GM21447 (cell line): ENCODE measurements at regions not wholly inside any gene's neighbourhood (a gene's known extent, or its start where the extent isn't known, plus 50 kb on each side); places are given as distances from the start of the nearest gene placed in this dataset.
"Not testable (repeated sequence)": the region's sequence is repeated elsewhere in the genome, so short reads cannot be mapped to it uniquely, and the experiment has no call there.

Source experiments
- ATAC-seq: cut with Tn5 transposase; IDR thresholded peaks from one replicate; pipeline ENCODE4 v1.9.1; 2021; ENCODE audit not compliant: unreplicated experiment

DNA sequence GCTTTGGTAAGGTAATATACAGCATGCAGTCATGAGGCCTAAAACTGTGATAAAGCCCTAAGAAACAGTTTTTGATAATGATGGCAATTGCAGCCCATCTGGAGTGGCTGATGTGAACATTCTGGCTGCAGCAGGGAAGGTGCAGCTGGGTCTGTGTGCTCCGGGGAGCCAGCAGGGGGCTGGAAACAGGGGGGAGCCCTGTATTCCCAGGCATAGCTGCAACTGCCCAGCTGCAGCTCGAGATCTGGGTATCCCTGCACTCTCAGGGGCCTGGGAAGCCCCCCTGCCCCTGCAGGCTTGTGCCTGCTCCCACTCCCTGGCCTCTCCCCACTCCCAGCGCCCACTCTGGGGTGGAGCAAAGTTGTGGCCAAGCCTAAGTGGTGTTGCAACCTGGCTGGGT is 95.6 kb downstream of the RRAGB start:
- no peak for ATAC-seq

DNA sequence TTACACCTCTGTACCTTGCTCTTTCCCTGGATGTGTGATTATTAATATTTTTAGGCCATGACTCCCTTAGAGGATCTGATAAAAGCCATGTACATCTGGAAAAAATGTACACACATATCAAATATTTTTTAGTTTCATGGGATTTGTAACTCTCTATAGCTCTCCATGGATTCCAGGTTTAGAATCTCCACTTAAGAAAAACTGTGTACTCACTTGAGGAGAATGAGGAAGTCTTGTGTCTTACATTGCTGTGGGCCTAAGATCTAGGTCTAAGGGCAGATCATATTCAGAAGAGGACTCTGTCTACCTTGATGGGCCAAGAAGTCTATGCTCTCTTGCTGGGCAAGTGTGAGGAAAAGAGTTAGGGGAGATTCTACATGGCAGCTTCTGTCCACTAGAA is 98.0 kb downstream of the RRAGB start:
- ATAC-seq: no peak

DNA sequence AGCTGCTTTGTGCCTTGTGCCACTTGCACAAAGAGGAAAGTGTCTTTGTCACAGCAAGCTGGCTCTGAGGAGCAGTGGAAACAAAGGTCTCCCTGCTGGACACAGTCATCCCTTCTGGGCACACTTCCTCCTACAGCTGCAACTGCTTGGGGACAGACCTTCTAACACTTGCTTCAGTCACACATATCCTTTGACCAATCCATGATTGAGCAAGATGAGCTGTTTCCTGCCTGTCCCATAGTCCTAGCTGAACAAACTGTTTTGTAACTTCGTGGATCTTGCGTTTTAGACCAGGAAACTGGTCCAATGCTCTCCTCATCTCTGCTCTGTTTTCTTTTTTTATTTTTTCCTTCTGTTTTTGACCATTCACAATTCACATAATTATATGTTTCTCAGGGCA is 98.5 kb downstream of the RRAGB start:
- ATAC-seq: no peak

DNA sequence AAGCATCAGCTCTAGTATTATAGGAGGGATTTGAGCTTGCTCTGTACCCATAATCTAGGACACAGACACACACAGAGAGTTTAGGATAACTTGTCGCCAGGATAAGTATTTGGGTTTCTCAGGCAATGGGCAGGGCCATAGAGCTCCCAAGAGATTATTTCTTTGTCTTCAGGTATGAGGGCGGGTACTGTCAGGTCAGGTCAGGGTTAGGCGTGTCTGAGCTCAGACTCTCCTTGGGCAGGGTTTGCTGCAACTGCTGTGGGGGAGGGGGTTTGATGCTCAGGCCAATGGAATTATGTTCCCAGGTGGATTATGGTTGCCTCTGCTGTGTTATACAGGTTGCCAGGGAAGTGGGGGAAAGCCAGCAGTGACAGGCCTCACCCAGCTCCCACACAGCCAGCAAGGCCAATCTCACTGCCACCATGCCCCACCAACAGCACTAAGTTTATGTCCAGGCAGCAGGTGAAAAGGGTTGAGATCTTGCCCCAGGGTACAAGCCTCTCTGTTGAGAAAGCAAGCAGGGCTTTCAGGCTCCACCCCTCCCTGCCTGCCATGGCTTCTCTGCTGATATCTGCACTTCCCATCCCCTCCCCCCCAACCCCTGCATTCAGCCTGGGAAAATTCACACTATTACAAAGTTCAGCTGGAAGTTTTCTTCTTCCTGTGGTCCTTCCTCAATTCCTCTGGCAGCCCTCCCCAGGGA is 101.3 kb downstream of the RRAGB start:
- no peak for ATAC-seq

DNA sequence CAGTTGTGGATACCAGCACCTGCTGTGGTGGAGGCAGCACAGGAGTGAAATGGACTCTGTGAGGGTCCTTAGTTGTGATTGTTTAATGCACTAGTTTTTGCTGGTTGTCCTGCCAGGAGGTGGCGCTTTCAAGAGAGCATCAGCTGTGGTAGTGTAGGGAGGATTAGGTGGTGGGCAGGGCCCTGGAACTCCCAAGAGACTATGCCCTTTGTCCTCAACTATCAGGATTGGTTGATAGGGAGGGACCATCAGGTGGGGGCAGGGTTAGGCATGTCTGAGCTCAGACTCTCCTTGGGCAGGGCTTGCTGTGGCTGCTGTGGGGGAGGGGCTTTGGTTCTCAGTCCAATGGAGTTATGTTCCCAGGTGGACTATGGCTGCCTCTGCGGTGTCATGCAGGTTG is 121.9 kb downstream of the RRAGB start:
- no peak for ATAC-seq

DNA sequence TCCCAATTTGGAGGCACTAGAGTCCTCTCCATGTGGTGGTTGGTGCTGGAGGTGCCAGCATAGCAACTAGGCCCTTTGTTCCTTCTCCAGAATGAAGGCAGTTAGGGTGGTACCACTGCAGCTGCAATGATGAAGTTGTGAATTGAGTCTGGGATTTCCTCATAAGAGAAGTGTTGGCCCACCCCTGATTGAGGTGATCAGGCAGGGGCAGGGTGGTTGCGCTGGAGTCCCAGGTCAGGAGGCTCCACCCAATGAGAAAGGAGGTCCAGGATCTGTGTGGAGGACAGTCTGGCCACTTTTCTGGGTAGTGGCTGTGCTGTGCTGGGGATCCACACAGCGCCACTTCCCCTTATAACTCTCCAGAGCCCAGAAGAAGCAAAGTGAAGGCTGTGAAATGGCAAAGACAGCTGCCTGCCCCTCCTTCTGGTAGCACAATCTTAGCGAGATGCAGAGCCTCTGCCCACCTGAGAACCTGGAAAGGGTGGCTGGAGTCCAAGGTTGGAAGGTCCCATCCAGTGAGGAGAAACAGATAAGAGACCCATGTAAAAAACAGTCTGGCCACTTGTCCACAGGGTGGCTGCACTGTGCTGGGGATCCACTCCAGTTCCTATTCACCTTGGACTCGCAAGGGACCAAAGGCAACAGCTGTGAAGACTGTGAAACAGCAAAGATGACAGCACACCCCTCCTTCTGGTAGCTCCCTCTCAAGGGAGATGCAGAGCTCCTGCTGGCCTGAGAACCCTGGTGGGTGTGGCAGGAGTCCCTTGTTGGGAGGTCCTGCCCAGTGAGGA is 124.6 kb downstream of the RRAGB start:
- ATAC-seq: no peak

DNA sequence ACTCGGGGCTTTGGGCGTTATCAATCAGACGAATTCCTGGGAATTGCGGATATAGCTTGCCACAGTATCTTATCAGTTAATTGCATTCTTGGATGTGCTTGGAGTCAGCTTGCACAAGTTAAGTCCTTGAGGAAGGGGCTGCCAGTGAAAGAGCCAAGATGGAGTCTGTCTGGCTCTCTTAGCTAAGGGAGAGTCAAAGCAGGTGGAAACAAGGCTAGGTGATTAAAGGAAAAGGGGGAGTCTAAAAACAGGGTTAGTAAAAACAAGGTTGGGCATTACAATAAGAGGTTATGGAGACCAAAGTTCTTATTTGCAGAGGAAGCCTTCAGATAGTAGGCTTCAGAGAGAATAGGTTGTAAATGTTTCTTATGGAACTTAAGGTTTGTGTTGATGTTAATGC is 149.2 kb downstream of the RRAGB start:
- ATAC-seq: not testable (repeated sequence)

DNA sequence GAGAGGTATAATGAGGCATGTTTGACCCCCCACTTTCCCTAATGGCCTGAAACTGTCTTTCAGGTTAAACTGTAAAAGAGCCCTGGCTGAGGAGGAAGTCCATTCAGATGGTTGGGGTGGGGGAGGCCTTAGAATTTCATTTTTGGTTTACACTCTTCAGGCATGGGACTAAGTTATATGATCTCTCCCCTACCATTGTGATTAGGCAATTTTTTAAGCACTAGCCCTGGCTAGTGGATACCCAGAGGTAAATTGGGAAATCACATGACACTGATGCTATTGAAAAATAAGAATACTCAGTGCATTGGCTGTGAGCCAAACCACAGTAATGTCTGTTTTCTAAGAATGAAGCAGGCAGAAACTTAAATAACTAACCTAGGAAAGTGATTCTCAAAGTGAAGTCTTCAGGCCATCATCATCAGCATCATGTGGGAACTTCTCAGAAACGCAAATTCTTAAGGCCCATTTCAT is 149.7 kb downstream of the RRAGB start:
- ATAC-seq: peak; percentile 81

DNA sequence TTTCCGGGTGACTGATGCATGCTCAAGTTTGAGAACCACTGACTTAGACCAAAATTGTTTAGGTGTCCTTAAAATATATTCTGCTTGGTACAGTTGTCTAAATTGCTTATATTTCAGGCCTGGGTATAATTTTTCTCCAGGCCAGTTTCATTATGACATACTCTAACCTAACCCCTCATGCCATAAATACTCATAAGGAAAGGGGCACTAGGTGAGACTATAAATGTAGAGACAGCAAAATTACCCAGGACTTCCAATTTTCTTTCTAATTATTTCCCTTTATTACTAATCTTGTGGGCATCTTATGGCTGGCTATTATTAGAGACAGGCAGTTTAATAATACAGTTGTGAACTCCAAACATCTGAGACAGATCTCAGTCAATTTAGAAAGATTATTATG is 150.2 kb downstream of the RRAGB start:
- peak; percentile 58 for ATAC-seq

DNA sequence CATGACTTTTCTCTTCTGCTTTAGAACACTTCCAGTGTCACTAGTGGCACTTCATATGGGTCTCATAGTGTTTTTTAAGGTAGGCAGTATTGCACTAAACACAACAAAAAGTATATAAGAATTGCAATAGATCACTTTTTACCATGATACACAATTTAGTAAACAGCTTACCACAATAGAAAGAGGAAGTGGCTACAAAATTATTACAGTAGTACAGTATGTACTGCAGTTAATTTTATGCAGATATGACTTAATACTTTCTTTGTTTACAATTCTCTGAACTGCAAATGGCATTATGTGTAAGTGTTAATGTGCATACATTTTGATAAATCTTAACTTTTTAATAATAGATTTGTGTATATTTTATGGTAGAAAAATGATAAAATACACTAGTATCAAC is 157.3 kb downstream of the RRAGB start:
- no peak for ATAC-seq

DNA sequence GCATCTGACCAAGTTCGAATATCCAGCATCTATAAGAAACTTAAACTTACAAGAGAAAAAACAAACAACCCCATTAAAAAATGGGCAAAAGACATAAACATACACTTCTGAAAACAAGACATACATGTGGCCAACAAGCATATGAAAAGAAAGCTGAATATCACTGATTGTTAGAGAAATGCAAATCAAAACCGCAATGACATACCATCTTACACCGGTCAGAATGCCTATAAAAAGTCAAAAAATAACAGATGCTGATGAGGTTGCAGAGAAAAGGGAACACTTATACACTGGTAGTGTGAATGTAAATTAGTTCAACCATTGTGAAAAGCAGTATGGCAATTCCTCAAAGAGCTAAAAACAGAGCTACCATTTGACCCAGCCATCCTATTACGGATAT is 166.0 kb downstream of the RRAGB start:
- not testable (repeated sequence) for ATAC-seq

DNA sequence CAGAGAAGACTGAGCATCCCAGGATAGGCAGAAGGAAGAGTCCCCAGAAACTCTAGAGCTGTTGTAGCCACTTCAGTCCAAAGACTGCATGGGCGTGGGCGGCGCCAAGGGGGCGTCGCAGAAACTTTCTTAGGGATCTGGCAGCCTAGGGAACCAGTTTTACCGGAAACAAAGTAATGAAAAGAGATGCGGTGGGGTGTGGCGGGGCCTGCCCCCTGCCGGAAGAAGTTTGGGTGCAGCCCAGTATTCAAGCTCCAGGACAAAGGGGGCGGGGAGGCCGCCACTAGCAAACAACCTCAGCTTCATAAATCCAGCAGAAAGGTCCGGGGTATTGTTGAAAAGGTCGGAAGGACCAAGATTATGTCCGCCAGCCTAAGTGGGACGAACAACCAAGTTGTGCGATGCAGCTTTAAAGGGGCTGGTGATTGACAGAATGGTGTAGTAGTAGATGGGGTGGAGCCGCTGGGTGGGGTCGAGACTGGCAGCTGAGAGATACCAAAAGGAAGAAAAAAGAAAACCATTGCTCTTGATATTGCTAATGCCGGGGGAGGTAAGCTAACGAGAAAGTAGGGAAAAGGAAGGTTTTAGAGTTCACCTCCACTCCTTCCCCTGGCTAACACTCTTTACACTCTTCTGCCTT is 190.5 kb downstream of the RRAGB start:
- peak; percentile 78 for ATAC-seq

DNA sequence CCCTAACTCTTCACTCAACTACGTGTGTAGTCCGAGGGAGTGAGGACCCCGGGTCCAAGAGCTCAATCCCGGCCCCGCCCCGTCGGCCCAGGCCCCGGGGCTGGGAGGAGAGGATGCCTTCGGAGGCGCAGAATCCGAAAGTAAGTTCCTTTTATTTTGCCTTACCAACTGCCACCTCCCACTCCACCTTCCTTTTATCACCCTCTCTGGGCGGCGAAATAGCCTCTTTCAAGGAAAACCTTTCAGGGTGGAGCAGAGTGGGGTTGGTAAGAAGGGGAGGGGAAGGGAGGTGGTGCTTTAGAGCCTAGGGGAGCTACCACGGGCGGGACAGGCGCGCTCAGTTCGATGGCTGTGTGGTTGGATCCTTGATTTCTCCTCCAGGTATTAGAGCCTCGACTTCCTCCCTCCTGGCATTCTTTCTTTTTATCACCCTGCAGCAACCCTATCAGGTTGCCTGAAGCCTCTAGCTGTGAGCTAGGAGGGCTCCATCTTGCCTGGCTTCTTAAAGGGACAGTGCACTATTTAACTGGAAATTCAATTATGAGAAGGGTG is 191.2 kb downstream of the RRAGB start:
- peak; percentile 63 for ATAC-seq

DNA sequence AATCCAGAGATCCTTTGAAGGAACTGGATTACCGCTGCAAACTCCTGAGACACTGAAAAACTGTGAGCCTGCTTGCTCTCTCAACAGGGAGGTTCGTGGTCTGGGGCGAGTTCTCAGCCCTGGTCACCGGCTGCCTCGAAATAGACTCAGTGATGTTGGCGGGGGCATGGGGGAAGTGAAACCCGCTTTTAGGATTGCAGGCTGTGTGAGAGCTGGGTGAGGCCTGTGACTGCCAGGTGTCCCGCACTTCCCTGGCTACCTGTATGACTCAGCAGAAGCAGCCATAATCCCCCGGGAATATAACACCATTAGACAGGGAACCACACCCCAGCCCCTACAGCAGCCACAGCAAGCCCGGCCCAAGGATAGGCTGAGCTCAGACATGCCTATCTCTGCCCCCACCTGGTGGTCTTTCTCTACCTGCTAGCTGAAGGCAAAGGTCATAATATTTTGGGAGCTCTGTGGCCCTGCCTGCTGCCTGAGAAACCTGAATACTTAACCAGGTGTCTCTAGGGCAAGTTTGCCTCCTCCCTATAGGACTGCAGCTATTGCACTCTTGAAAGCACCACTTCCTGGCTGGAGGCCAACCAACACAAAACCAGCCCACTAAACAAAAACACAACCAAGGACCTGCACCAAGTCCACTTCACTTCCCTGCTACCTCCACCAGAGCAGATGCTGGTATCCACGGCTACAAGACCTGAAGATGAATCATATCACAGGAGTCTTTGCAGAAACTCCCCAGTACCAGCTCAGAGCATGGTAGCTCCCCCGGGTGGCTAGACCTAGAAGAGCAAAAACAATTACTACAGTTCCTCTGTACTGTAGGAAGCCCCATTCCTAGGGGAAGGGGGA is 202.0 kb downstream of the RRAGB start:
- ATAC-seq: peak; percentile 93

DNA sequence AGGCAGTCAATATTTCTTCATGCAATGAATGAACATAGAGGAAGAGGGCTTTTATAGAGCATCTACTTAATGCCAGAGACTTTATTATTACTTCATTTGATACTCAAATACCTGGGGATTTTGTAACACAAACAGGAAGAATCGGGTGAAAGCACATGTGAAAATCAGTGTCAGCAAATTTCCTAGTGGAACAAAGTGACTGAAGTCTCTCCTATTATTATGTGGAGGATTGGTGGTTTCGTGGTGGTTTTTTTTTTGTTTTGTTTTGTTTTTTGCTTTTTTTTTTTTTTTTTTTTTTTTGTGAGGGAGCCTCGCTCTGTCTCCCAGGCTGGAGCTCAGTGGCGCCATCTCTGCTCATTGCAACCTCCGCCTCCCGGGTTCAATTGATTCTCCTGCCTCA is 207.0 kb downstream of the RRAGB start:
- no peak for ATAC-seq

DNA sequence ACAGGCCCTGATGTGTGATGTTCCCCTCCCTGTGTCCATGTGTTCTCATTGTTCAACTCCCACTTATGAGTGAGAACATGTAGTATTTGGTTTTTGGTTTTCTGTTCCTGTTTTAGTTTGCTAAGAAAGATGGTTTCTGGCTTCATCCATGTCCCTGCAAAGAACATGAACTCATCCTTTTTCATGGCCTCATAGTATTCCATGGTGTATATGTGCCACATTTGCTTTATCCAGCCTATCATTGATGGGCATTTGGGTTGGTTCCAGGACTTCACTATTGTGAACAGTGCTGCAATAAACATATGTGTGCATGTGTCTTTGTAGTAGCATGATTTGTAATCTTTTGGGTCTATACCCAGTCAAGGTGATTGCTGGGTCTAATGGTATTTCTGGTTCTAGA is 211.0 kb downstream of the RRAGB start:
- ATAC-seq: not testable (repeated sequence)
